C4-2B (cell line): ENCODE measurements at regions not wholly inside any gene's neighbourhood (a gene's known extent, or its start where the extent isn't known, plus 50 kb on each side); places are given as distances from the start of the nearest gene placed in this dataset.

Experiments used
- ZFX ChIP-seq: fragments of 450-650 bp; IDR thresholded peaks from 2 replicates; pipeline ENCODE4 v1.6.1; 2017
- TF ChIP-seq, protein P1 (sequence below): fragments of 450-650 bp; conservative IDR thresholded peaks from 2 replicates; pipeline ENCODE4 v1.5.1; 2017; ENCODE audit warnings: mild to moderate bottlenecking

DNA sequence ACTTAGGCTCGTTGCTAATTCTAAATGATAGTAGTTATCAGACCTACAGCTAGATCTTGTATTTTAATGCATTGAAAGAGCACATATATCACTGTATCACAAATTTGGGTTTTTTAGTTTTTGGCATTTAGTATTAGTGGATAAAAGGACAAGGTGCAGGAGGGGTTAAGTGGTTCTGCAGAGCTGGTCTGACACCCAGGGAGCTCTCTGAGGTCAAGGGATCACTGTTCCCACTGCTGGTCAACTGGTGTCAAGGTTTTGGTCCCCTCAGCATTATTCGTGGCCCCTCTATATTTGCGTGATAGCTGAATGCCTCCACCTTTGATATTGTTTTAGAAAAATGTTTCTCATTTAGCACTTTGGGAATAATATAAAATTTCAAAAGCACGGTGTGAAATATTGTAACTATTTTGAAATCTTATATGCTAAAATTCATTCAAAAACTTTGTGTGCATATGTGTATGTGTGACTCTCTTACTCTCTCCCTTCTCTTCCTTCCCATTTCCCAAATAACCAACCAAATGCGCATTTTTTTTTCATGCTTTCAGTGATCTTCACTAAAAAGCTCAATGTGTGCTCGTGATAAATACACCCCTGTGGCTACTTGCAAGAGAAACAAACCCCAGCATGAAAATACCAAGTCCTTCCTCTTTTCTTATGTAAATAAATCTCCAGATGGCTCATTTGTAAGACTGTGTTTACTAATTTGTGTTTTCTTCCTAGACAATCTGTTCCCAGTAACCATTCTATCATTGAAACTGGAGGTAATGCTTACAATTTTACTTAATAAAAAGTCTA is 309.2 kb downstream of the FGFR2 start:
- TF ChIP-seq, protein P1, sequence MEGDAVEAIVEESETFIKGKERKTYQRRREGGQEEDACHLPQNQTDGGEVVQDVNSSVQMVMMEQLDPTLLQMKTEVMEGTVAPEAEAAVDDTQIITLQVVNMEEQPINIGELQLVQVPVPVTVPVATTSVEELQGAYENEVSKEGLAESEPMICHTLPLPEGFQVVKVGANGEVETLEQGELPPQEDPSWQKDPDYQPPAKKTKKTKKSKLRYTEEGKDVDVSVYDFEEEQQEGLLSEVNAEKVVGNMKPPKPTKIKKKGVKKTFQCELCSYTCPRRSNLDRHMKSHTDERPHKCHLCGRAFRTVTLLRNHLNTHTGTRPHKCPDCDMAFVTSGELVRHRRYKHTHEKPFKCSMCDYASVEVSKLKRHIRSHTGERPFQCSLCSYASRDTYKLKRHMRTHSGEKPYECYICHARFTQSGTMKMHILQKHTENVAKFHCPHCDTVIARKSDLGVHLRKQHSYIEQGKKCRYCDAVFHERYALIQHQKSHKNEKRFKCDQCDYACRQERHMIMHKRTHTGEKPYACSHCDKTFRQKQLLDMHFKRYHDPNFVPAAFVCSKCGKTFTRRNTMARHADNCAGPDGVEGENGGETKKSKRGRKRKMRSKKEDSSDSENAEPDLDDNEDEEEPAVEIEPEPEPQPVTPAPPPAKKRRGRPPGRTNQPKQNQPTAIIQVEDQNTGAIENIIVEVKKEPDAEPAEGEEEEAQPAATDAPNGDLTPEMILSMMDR, result no peak
- no peak for TF ChIP-seq ZFX
